ENCODE measurements at regions not wholly inside any gene's neighbourhood (a gene's known extent, or its start where the extent isn't known, plus 50 kb on each side); places are given as distances from the start of the nearest gene placed in this dataset.
"Not testable (repeated sequence)": the region's sequence is repeated elsewhere in the genome, so short reads cannot be mapped to it uniquely, and the experiment has no call there.

- H3K27ac ChIP-seq: no peak overlapping the region
- DNase-seq: no peak
These were observed 228.5 kb upstream of the COBL start for GRCh38 chr7:51545131-51545530.

DNA sequence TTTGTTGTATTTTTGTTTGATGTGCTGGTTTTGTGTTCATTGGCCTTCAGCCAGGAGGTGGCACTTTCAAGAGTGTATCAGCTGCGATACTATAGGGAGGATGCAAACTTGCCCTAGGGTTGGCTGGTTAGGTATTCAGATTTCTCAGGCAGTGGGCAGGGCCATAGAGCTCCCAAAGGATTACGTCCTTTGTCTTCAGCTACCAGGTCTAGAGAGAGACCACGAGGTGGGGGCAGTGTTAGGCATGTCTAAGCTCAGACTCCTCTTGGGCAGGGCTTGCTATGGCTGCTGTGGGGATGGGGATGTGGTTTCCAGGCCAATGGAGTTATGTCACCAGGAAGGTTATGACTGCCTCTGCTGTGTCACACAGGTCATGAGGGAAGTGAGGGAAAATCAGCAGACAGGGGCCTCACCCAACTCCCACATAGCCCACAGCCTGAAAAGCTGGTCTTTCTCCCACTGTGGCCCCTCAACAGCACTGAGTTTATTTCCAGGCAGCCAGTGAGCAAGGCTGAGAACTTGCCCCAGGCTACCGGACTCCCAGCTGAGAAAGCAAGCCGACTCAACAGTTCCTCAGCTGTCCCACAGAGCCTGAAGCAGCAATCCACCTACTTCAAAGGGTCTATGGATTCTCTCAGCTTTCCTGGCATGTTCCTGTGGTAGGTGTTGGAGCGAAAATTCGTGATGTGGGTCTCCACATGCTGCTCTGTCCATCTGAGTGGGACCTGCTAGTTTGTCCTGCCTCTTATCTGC lies 227.4 kb upstream of the COBL start:
- Histone ChIP-seq H3K9me3 (peaks cover 0 to 14% (median 4%) of the 10 kb centered on the region in 4 donors), H3K4me1 (no peaks in the 10 kb centered on the region), H3K27me3 (no peaks in the 10 kb centered on the region), H3K4me3 (no peak overlapping the region), H3K27ac (no peak overlapping the region), H3K36me3 (no peaks in the 10 kb centered on the region)
- intact Hi-C loops (cut with DNase I; ENCODE audit: low total_unique reads): no loop called here
- no peak for DNase-seq
- TF ChIP-seq POLR2AphosphoS5 (IDR thresholded peaks at IDR 0.05): no peak
- TF ChIP-seq EP300 (IDR thresholded peaks at IDR 0.05): no peak
- no peak for TF ChIP-seq POLR2A (IDR thresholded peaks at IDR 0.05)
- TF ChIP-seq, protein P1, sequence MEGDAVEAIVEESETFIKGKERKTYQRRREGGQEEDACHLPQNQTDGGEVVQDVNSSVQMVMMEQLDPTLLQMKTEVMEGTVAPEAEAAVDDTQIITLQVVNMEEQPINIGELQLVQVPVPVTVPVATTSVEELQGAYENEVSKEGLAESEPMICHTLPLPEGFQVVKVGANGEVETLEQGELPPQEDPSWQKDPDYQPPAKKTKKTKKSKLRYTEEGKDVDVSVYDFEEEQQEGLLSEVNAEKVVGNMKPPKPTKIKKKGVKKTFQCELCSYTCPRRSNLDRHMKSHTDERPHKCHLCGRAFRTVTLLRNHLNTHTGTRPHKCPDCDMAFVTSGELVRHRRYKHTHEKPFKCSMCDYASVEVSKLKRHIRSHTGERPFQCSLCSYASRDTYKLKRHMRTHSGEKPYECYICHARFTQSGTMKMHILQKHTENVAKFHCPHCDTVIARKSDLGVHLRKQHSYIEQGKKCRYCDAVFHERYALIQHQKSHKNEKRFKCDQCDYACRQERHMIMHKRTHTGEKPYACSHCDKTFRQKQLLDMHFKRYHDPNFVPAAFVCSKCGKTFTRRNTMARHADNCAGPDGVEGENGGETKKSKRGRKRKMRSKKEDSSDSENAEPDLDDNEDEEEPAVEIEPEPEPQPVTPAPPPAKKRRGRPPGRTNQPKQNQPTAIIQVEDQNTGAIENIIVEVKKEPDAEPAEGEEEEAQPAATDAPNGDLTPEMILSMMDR (IDR thresholded peaks at IDR 0.05): no peak
- 57 to 73% (median 60%) methylated on average over 6 to 7 of the region's 7 CpGs for WGBS, 5 donors

More at GRCh38 chr7:51545131-51545530, 228.5 kb upstream of the COBL start:
- 23 to 42% (median 41%) methylated on average over 2 of the region's 2 CpGs for WGBS, 5 donors
- Histone ChIP-seq H3K4me1 (no peaks in the 10 kb centered on the region), H3K4me3 (no peak overlapping the region), H3K27me3 (no peaks in the 10 kb centered on the region), H3K9me3 (peaks cover 0 to 14% (median 4%) of the 10 kb centered on the region in 4 donors), H3K36me3 (no peaks in the 10 kb centered on the region)
- intact Hi-C loops (cut with DNase I; ENCODE audit: low total_unique reads): no loop called here
- TF ChIP-seq EP300 (IDR thresholded peaks at IDR 0.05) (no peak), POLR2A (IDR thresholded peaks at IDR 0.05) (no peak), POLR2AphosphoS5 (IDR thresholded peaks at IDR 0.05) (no peak)
- TF ChIP-seq, protein P1 (IDR thresholded peaks at IDR 0.05): no peak

DNA sequence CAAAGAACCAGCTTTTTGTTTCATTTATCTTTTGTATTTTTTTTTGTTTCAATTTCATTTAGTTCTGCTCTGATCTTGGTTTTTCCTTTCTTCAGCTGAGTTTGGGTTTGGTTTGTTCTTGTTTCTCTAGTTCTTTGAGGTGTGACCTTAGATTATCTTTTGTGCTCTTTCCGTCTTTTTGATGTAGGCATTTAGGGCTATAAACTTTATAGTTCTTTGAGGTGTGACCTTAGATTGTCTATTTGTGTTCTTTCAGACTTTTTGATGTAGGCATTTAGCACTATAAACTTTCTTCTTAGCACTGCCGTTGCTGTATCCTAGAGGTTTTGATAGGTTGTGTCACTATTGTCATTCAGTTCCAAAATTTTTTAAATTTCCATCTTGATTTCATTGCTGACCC lies 224.3 kb upstream of the COBL start:
- H3K27me3 ChIP-seq; intact Hi-C loops (cut with DNase I; ENCODE audit: low total_unique reads); H3K4me3 ChIP-seq; H3K4me1 ChIP-seq; H3K36me3 ChIP-seq; DNase-seq; H3K27ac ChIP-seq: not testable (repeated sequence)
- peaks cover 0 to 26% (median 15%) of the 10 kb centered on the region in 4 donors for H3K9me3 ChIP-seq
- WGBS, 5 donors: 56 to 71% (median 67%) methylated on average over 2 of the region's 2 CpGs

DNA sequence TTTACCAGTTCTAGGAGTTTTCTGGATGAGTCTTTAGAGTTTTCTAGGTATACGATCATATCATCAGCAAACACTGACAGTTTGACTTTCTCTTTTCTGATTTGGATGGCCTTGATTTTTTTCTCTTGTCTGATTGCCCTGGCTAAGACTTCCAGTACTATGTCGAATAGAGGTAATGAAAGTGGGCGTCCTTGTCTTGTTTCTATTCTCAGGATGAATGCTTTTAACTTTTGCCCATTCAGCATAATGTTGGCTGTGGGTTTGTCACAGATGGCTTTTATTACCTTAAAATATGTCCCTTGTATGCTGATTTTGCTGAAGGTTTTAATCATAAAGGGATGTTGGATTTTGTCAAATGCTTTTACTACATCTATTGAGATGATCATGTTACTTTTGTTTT lies 223.2 kb upstream of the COBL start:
- no peaks in the 10 kb centered on the region for H3K36me3 ChIP-seq
- WGBS, 5 donors: 80 to 92% (median 86%) methylated on average over 3 of the region's 3 CpGs
- no peaks in the 10 kb centered on the region for H3K27me3 ChIP-seq

More for the DNA sequence above, 223.2 kb upstream of the COBL start:
- intact Hi-C loops (cut with DNase I; ENCODE audit: low total_unique reads): no loop called here
- Histone ChIP-seq H3K9me3 (peaks cover 0 to 34% (median 20%) of the 10 kb centered on the region in 4 donors), H3K4me1 (no peaks in the 10 kb centered on the region), H3K4me3 (no peak overlapping the region), H3K27ac (no peak overlapping the region)
- DNase-seq: no peak
- TF ChIP-seq POLR2AphosphoS5 (IDR thresholded peaks at IDR 0.05) (no peak), EP300 (IDR thresholded peaks at IDR 0.05) (no peak), POLR2A (IDR thresholded peaks at IDR 0.05) (no peak)
- TF ChIP-seq, protein P1 (IDR thresholded peaks at IDR 0.05): no peak
